ENCODE measurements at regions not wholly inside any gene's neighbourhood (a gene's known extent, or its start where the extent isn't known, plus 50 kb on each side); places are given as distances from the start of the nearest gene placed in this dataset.

- no peak for DNase-seq
Measured at GRCh38 chr9:79173932-79174331, 397.8 kb upstream of the TLE4 start.

DNA sequence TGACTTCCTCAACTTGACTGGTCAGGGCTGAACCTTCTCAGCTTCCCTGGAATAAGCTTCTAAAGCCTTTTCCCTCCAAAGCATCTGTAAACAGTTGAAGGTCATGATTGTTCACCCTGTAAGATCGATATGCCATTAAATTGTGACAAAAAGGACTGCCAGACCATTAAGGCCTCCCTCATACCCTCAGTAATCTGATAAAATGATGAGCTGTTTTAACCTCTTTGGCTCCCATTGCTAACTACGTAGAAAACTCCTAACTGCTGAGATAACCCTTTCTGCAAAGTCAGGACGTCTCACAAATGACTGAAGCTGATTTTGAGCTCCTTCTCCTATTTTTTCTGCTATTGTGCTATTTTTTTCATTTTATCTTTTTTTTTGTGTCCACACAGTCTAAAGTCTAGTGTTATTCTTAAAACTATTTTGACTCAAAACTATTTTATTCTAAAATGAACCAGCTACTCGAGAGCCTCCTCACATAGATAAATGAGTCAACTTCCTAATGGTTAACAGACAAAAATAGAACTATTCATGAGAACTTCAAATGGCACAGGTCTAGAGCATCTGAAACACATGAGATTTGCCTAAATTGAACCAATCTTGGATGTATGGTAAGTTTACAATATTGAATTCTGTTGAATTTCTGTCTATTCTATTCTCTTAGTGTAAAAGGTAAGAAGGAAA is 395.6 kb upstream of the TLE4 start:
- no peak for DNase-seq

DNA sequence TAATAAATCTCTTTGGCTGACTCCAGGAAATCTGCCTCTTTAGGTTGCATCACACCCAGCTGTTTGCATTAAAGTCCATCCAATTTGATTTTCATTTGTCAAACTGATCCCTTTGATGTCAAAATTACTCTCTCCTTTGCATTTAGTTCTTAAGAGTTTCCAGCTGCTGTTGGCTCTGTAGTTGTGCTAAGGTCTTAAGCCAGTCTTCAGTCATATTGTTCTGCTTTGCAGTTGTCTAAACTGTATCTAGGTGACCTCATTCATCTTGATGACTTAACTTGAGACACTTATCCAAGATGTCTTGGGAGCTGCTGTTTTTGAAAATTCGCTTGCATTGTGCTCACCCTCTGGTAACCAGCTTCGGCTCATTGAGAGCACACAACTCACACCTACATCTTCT is 386.9 kb upstream of the TLE4 start:
- no peak for DNase-seq

GRCh38 chr9:79185866-79186265 is 385.9 kb upstream of the TLE4 start:
- no peak for DNase-seq

- no peak for DNase-seq
Measured at GRCh38 chr9:79189511-79189924, 382.2 kb upstream of the TLE4 start.

- DNase-seq: no peak
Measured at GRCh38 chr9:79193001-79193400, 378.8 kb upstream of the TLE4 start.

DNA sequence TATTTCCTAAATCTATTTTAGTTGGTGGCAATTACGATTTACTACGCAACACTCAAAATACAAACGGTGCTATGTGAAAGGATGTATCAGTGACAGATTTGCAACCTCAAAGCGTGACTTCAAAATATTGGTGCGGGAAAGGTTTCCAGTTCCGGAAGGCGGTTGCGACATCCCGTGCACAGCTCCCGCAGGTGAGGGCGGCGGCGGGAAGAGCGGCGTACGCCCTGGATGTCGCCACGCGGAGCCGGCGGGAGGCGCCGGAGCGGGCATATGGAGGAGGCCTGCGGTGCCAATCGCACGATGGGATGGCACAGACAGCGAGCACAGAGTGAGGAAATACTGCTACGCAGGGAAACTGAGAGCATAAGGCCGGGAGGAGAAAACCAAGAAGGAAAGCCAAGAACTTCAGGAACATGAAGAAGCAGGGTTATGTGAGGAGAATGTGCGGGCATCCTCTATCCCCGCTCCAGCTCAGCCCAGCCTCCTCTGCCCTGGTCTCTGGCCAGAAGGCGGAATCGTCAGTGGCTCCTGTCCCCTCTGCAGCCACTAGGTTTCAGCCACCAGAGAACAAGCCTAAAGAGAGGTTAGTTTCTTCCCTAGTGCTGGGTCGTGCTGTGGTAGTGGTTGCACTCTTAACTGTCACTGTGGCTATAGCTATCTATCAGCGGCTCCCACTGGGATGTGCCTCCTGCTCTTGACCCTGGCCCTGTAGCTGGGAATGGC is 378.1 kb upstream of the TLE4 start:
- no peak for DNase-seq

GRCh38 chr9:79195879-79196278 is 375.9 kb upstream of the TLE4 start:
- no peak for DNase-seq

DNA sequence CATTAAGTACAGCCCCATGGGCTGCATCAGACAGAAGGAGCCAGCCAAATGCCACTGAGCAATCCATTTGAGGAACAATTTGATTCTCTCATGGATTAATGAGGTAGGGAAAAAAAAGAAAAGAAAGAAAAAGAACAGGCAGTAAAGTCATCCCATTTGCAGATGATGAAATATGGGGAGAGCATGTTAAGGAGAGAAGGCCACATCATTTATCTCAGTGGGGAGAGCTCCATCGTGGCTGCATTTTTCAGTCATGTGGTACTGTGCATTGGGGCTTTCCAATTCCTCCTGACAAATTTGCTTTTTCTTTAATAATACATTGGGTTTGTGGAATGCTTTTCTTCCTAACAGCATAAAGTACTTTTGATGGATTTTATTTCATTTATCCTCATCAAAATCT is 375.2 kb upstream of the TLE4 start:
- DNase-seq: no peak

DNA sequence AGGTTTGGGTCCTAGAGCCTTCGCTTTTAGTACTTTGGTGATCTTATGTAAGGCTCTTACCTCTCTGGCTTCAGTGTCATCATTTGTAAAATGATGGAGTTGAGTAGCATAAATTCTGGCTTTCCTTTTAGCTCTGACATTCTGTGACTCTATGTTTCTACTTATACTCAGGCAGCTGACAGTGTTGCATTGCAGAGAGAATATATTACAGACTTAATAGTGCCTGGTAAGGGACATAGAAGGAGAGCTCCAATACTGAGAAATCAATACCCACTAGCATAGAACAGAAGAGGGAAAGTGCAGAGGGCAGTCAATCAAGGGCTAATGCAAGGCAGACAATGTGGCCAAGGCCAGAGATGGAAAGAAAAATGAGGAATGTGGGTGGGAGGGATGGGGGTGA is 371.4 kb upstream of the TLE4 start:
- DNase-seq: no peak

- DNase-seq: no peak
Measured at GRCh38 chr9:79201636-79202035, 370.1 kb upstream of the TLE4 start.

DNA sequence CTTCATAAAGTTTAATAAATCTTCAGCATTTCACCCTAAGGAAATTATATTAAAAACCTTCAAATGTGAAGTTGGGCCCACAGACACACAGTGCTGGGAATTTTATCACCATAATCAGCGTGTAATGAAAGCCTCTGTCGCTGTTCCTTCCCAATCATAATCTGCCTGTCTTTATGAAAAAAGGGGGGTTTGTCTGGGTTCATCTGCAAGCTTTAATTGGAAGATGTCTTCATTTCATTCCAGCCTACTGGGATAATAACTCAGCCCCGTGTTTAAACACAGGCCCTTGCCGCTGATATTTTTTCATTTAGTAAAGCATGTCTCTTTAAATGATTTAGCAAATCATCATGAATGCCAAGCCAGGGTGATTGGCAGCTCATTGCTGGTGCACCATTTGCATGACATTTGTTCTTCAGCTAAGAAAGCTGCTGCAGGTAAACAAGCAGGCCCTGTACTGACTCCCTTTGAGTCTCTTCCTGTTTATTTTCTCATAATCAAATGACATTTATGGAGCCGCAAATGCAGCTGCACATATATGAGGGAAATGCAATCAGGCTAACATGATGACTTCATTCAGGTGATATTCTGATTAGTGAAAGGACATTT is 362.9 kb upstream of the TLE4 start:
- DNase-seq: no peak

- no peak for DNase-seq
Measured at GRCh38 chr9:79210541-79211243, 361.1 kb upstream of the TLE4 start.

DNA sequence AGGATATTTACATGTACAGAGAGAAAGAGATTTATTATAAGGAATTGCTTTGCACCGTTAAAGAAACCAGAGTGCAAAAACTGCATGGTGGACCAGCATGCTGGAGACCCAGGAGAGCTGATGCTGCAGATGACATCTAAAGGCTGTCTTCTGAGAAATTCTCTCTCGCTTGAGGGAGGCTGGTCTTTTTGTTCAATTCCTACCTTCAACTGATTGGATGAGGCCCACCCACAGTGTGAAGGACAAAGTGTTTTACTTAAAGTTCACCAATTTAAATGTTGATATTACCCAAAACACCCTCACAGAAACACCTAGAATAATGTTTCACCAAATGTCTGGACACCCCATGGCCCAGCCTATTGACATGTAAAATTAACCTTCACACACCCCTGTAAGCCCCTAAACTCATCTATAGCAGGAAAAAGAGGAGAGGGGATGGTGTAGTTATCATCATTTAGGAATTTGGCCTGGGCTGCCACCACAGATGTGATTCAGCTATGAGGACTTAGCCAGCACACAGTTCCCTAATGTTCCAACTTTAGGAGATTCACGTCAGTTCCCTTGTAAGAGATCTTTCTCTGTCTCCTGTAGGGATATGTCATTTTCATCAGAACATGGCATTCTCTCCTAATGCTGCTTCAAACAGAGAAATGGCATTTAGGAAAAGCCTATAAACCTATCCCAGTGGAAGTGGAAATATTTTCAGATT is 358.2 kb upstream of the TLE4 start:
- no peak for DNase-seq

- DNase-seq: no peak
Measured at GRCh38 chr9:79215821-79216220, 355.9 kb upstream of the TLE4 start.

DNA sequence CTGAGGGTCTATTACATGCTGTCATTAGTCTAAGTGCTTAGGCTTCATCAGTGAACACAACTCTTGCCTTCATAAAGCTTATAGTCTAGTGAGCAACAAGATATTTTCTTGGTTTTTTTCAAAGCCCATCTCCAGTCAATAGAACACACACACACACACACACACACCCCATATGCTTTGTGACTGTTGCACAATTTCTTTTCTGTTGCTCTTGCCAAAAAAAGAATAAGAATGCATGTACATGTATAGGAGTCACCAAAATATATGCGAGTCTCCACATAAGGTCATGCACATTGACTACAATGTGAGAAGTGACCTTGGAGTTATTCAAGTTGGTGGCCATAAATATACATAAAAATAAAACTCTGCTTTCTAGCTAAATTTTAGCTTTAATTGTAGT is 351.5 kb upstream of the TLE4 start:
- no peak for DNase-seq

GRCh38 chr9:79220666-79221065 is 351.1 kb upstream of the TLE4 start:
- DNase-seq: no peak

DNA sequence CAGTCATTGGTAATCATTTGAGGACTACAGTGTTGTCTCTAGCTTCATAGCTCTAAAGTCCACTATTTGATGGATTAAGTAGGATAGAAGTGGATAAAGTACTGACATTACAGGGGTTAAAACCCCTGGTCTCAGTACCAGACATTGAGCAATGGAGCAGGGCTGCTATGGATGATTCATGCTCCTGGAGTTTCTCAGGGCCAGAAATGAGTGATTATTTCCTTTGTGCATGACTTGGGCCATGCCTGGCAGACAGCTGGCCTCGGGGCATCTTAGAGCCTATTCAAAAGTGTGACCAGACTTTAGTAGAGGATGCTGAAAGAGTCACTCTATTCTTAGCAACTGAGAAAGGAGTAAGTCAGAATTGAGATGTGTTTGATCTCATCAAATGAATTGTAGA is 350.7 kb upstream of the TLE4 start:
- DNase-seq: no peak

- no peak for DNase-seq
Measured at GRCh38 chr9:79222483-79222882, 349.3 kb upstream of the TLE4 start.

DNA sequence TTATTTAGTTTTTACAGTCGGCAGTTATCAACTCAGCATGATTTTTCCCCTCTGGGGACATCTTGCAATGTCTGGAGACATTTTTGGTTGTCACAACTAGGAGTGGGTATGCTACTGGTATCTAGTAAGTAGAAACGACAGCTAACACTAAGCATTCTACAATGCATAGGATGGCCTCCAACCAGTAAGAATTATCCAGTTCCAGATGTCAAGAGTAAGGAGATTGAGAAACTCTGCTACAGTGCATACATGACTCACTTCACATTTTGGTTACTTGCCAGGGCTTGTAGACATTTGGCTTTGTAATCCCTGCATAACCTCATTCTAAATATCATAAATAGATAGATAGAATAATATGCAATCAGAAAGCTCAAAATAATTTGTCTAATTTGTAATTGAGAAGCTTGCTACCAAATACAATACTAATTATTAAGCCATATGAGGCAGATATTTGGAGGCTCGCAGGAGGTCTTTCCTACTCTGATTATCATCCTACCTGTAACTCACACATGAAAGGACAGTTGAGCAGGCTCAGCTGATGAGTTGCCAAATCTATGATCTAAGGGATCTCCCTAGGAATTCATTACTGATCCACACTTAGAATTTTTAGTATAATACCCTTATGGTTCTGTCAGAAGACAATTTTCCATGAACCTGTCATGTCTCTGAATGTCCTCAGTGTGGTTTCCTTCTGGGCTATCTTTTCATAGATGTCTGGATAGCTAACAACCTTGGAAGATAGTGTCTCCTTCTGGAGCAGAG is 346.9 kb upstream of the TLE4 start:
- DNase-seq: no peak

DNA sequence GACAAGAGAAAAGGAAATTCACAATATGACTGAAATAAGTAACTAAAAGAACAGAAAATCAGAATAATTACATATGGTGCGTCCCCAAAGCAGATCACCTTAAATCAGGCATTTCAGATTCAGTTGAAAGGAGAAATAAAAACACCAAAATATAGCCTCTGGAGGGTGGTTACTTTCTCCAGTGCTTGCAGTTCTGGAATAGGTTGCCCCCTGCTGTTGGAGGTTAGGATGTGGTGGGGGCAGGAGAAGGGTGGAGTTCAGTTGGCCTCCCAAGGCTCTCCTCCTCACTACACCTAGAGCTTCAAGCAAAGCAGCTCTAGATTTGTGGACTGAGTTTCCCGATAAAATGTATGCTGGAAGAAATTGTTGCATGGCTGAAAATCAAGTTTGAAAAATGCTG is 338.2 kb upstream of the TLE4 start:
- no peak for DNase-seq

- DNase-seq: no peak
Measured at GRCh38 chr9:79236466-79236865, 335.3 kb upstream of the TLE4 start.
